ENCODE measurements at regions not wholly inside any gene's neighbourhood (a gene's known extent, or its start where the extent isn't known, plus 50 kb on each side); places are given as distances from the start of the nearest gene placed in this dataset.
"Not testable (repeated sequence)": the region's sequence is repeated elsewhere in the genome, so short reads cannot be mapped to it uniquely, and the experiment has no call there.

DNA sequence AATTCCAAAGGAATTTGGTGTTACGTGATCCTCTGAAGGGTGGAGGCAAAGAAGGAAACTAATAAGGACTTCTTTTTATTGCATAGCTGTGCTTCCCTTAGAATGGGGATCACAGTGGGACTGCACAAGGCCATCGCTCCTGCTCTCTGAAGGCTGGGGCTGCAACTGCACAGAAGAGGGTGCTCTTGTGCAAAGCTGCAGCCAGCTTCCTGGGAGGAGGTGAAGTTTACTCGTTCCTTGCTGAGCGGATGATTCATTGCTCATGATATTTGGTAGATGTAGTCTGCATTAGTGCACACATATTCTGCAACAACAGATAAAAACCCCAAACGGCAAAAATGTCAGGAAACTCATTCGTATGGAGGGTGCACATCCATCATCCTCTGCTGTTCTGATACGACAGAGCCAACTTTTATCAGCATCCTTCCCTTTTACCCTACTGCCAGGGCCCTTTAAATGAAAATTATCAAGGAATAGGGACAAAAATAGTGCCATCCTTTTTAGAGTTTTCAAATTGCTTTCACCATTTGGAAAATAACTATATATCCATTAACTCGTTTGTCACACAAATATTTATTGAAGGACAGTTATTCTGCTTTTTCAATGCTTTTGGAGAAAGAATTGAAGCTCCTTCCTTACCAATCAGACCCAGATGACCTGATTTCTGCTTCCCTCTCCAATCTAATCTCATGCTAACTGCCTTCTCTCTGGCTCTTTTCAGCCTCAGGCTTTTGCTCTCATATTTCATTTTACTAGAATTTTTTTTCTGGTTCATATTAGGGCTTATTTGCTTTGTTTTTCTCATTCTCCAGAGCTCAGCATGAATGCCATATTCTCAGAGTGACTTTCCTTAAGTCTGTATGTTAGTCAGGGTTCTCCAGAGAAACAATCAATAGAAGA is 263.6 kb downstream of the DUSP10 start:
- peak; percentile 72 for FAIRE-seq

GRCh38 chr1:221487781-221488524 is 253.9 kb downstream of the DUSP10 start:
- no peak for FAIRE-seq
- DNase-seq (ENCODE audit: insufficient read length, low spot score), result no peak

More for the DNA sequence above, 263.6 kb downstream of the DUSP10 start:
- peak; percentile 20 for DNase-seq (ENCODE audit: insufficient read length, low spot score)

GRCh38 chr1:221488550-221488949 is 253.3 kb downstream of the DUSP10 start:
- FAIRE-seq (no peak), DNase-seq (ENCODE audit: insufficient read length, low spot score) (no peak)

DNA sequence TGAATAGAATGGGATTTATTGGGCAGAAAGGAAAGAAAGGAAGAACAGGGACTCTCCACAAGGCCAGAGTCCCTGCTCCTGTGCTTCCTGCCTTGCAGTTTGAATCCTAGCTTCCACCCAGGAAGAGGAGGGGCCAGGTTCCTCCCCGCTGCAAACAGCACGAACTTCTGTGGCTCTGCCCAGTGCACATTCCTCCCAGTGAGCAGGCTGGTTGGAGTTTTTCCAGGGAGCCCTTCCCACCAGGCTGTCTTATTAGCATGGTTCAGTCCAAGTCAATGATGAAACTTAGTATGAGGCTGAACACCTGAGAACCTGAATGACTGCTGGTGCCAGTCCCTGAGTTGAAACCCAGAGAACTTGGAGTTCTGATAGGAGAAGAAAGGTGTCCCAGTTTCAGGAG is 247.2 kb downstream of the DUSP10 start:
- DNase-seq (ENCODE audit: insufficient read length, low spot score) (no peak), FAIRE-seq (no peak)

- FAIRE-seq, result no peak
- DNase-seq (ENCODE audit: insufficient read length, low spot score), result no peak
These were observed 244.8 kb downstream of the DUSP10 start for GRCh38 chr1:221497046-221497445.

DNA sequence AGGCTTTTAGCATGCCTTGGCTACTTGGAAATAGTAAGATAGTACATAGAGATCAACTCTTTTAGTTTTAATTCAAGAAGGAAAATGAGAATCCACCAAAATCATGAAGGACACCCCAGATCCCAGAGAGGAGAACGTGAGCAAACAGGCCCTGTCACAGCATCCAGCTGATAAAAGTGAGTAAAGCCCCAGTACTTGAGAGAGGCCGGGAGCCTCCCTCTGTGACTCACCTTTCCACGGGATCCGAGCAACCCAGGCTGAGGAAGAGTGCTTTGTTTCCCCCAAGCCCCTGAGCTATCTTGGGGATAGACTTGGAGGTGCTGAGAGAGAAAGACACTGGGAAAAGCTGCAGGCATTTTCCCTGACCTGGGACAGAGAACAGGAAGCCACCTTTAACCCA is 238.6 kb downstream of the DUSP10 start:
- no peak for FAIRE-seq

DNA sequence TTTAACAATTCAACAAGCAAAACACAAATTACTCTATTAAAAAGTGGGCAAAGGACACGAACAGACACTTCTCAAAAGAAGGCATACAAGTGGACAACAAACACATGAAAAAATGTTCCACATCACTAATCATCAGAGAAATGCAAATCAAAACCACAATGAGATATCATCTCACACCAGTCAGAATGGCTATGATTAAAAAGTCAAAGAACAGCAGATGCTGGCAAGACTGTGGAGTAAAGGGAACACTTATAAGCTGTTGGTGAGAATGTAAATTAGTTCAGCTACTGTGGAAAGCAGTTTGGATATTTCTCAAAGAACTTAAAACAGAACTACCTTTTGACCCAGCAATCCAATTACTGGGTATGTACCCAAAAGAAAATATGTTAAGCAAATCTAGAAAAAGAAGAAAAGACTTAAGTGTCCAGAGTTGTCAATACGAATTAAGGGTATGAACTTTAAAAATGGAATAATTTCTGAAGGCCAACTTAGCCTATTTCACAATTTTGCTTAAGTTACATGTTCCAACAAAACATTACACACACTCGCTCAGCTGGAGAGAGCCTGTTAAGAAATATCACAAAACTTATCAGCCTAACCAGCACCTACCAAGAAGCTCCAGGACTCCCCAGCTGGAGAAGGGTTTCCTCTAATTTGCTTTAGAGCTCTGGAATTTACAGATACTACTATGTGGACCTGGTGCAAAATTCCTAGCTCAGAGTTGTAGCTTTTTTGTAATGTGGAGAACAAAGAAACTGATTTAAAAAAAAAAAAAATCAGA is 232.1 kb downstream of the DUSP10 start:
- DNase-seq (ENCODE audit: insufficient read length, low spot score), result no peak
- FAIRE-seq, result no peak

More for the DNA sequence above, 238.6 kb downstream of the DUSP10 start:
- no peak for DNase-seq (ENCODE audit: insufficient read length, low spot score)

GRCh38 chr1:221510793-221511503 is 230.9 kb downstream of the DUSP10 start:
- no peak for FAIRE-seq
- DNase-seq (ENCODE audit: insufficient read length, low spot score), result no peak

- FAIRE-seq, result no peak
- DNase-seq (ENCODE audit: insufficient read length, low spot score), result no peak
These were observed 230.1 kb downstream of the DUSP10 start for GRCh38 chr1:221511797-221512196.

DNA sequence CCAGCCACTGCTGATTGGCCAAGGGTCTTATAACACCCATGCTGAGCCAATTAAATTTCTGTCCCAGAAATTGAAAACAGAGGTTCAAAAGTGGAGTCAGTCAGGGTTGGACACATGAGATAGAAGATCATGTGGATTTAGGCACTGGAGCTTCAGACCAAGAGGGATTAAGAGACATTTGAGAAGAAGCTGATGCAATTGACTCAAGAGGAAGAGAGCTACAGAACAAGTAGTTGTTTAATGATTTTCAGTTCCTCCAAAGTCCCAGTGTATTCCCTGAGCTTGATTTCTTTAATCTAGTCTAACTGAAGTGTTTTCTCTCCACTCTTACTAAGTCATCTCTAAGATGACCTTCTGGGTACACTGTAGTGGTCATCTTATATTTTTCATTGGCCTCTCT is 227.1 kb downstream of the DUSP10 start:
- no peak for FAIRE-seq
- no peak for DNase-seq (ENCODE audit: insufficient read length, low spot score)

- FAIRE-seq (no peak), DNase-seq (ENCODE audit: insufficient read length, low spot score) (no peak)
These were observed 226.4 kb downstream of the DUSP10 start for GRCh38 chr1:221515496-221515895.

DNA sequence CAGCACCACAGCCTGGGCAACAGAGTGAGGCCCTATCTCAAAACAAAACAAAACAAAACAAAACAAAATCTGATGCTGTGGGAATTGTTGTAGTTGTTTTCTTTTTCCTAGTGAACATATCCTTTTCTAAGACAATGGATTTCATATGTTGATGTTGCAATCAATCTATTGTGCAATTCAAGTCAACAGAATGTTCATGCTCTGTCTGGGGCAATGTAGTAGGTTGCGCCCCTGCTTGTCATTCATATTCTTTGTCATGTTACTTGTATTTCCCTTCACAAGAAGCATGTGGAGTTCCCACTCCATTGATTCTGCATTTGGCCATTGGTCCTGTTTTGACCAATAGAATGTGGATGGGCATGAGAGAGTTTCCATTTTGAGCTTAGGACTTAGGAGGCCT is 223.9 kb downstream of the DUSP10 start:
- FAIRE-seq (no peak), DNase-seq (ENCODE audit: insufficient read length, low spot score) (no peak)

DNA sequence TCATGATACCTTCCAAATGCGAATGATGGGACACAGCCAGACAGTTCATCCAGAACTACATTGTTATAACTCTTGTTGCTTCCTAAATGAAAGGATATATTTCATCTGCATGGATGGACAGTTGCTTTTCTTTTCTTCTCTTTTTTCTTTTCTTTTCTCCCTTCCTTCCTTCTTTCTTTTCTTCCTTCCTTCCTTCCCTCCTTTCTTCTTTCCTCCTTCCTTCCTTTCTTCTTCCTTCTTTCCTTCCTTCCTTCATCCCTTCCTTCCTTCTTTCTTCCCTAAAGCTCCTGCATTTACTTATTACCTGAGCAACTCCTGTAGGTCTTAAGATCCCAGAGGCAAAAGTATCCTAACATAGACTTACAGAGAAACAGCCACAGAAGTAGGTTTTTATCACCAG is 221.6 kb downstream of the DUSP10 start:
- DNase-seq (ENCODE audit: insufficient read length, low spot score), result no peak
- no peak for FAIRE-seq

GRCh38 chr1:221521686-221522085 is 220.2 kb downstream of the DUSP10 start:
- DNase-seq (ENCODE audit: insufficient read length, low spot score), result no peak
- FAIRE-seq, result no peak

GRCh38 chr1:221522529-221522940 is 219.4 kb downstream of the DUSP10 start:
- FAIRE-seq (no peak), DNase-seq (ENCODE audit: insufficient read length, low spot score) (no peak)

- no peak for FAIRE-seq
- DNase-seq (ENCODE audit: insufficient read length, low spot score), result no peak
These were observed 216.1 kb downstream of the DUSP10 start for GRCh38 chr1:221525749-221526148.

- FAIRE-seq (no peak), DNase-seq (ENCODE audit: insufficient read length, low spot score) (no peak)
These were observed 214.6 kb downstream of the DUSP10 start for GRCh38 chr1:221527302-221527701.

DNA sequence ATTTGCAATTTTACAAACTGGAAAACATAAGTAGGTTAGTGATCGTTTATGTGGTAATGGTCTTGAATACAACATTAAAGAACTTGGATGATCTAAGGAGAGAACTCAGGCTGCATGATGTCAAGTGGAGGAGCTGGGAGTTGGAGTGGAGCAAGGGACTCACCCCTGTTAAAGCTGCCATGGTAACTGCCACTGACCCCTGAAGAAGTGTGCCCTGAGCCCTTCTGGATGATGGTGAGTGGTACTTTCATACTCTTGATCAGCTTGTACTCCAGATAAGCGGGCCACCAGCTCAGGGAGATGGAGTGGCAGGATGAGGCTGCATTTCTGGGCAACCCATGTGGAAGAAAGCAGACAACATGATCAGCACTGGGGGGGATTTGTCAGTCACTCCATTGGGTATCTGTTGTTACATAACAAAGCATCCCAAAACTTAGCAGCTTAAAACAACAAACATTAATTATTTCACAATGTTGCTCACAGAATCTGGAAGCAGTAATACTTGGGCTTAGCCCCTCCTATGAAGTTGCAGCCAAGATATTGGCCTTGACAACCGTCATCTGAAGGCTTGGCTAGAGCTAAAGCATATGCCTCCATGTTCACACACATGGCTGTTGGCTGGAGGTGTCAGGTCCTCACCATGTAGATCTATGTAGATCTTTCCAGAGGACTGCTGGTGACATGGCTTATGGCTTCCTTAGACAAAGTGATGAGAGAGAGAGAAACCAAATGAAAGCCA is 213.8 kb downstream of the DUSP10 start:
- DNase-seq (ENCODE audit: insufficient read length, low spot score) (no peak), FAIRE-seq (no peak)

DNA sequence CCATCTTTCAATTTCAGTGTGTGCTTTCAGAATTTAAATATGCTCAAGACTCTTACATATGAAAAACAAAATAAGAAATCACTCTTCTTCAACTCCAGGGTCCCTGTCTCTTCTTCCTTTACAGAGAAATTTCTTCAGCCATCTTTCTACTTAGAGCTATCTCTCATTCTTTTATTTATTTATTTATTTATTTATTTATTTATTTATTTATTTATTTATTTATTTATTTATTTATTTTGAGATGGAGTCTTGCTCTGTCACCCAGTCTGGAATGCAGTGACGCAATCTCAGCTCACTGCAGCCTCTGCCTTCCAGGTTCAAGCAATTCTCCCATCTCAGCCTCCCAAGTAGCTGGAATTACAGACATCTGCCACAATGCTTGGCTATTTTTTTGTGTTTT is 211.7 kb downstream of the DUSP10 start:
- FAIRE-seq; DNase-seq (ENCODE audit: insufficient read length, low spot score): not testable (repeated sequence)

DNA sequence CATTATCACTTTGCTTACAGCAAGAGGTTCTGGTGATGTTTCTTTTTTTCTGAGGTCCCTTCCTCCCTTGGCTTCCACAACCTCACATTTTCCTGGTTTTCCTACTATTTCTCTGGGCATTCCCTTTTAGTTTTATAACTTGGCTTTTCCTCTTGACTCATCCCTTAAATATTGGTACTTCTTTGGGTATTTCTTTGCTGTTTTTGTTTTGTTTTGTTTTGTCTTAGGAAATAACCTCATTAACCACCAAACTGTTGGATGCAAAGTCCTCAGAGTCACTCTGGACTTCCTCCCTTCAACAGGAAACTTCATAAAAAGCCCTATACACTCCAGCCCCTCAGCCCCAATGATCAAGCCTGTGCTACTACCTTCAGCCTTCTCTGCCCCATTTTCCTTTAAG is 211.1 kb downstream of the DUSP10 start:
- FAIRE-seq (no peak), DNase-seq (ENCODE audit: insufficient read length, low spot score) (no peak)

Measured in GM19239 (cell line).